ENCODE measurements at regions not wholly inside any gene's neighbourhood (a gene's known extent, or its start where the extent isn't known, plus 50 kb on each side); places are given as distances from the start of the nearest gene placed in this dataset.
"Not testable (repeated sequence)": the region's sequence is repeated elsewhere in the genome, so short reads cannot be mapped to it uniquely, and the experiment has no call there.

DNA sequence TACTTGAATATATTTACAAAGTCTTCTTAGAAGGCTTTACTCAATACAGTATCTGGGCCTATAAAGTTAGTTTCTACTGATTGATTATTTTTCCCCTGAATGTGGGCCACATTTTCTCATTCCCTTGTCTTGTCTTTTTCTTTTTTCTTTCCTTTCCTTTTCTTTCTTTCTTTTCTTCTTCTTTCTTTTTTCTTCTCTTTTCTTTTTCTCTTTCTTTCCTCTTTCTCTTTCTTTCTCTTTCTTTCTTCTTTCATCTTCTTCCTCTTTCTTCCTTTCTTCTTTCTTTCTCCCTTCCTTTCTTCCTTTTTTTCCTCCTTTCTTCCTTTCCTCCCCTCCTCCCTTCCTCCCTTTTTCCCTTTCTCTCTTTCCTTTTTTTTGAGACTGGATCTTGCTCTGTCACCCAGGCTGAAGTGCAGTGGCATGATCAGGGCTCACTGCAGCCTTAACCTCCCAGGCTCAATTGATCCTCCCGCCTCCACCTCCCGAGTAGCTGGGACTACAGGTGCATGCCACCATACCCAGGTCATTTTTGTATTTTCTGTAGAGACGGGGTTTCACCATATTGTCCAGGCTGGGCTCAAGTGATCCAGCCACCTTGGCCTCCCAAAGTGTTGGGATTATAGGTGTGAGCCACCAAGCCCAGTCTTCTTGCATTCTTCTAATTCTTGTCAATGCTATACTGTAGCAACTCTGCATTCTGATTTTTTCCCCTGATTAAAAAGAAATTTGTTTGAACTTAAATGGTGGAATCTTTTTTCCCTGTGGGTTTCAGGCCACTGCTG is 133.1 kb upstream of the FBXO11 start:
- intact Hi-C loops (cut with DNase I) = no loop called here
- ATAC-seq (no peak), DNase-seq (no peak)

DNA sequence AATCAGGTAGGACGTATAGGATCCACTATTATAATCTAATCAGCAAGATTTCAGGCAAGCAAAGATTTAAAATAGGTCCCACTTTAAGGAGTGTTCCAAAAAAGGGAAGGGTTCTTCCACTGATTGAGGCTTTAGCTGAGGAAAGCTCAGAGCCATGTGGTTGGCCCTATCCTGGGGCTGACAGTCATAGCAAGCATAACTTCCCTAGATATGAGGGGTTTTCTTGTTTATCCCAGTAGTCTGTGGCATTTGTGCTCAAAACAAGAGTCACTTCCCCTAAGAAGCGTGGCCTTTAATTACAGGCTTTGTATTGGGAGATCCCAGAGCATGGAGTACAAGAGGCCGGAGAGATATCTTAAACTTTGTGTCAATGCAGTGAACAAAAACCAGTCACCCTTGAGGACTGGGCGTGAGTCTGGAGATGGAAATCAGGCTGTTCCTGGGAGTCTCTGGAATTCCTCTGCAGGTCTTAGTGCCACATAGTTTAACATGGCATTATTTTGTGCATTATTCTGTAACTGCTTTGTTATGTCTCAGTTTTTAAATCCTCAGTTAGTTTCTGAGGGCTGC is 136.9 kb upstream of the FBXO11 start:
- DNase-seq (no peak), ATAC-seq (peak in 1 of 2 donors; percentile 34)
- intact Hi-C loops (cut with DNase I) = no loop called here

- intact Hi-C loops (cut with DNase I) = no loop called here
- DNase-seq (no peak), ATAC-seq (no peak)
Observed at GRCh38 chr2:48043746-48044145, 137.4 kb upstream of the FBXO11 start.

GRCh38 chr2:48045613-48046012 is 139.3 kb upstream of the FBXO11 start:
- DNase-seq (no peak), ATAC-seq (no peak)
- intact Hi-C loops (cut with DNase I) = no loop called here

DNA sequence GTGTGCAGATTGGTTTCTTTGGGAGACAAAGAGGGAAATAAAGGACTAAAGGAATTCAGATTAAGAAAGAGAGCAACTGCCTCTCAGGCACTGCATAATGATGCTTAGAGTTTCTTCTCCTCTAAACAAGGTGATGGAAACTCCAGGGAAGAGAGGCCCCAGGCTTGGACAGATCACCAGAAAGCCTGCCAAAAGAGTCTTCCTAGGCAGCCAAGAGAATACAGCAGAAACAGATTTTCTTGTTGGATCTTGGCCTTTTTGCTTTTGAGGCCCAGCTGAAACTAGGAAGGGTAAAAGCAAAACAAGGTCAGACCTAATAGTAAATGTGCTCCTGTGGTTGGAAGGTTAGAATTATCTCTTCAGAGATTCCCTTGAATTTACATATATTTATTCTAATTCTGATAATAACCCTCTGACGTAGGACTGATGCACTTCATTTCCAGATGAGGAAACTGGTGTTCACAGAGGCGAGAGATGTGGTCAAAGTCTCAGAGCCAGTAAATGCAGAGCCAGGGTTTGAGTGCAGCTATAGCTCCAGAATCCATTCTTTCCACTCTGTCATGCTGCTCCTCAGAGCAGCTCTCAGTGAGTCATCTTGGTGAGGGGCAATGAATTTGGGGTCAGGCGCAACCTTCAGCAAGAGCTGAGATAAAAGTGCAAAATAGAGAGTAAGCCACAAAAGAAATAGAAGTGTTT is 142.3 kb upstream of the FBXO11 start:
- intact Hi-C loops (cut with DNase I) = no loop called here
- no peak for ATAC-seq
- no peak for DNase-seq

- ATAC-seq (no peak), DNase-seq (no peak)
- intact Hi-C loops (cut with DNase I) = no loop called here
Observed at GRCh38 chr2:48049371-48049770, 143.1 kb upstream of the FBXO11 start.

- ATAC-seq (no peak), DNase-seq (no peak)
- intact Hi-C loops (cut with DNase I) = no loop called here
Observed at GRCh38 chr2:48050711-48051110, 144.4 kb upstream of the FBXO11 start.

GRCh38 chr2:48059975-48060374 is 153.7 kb upstream of the FBXO11 start:
- intact Hi-C loops (cut with DNase I) = no loop called here
- ATAC-seq (no peak), DNase-seq (no peak)

DNA sequence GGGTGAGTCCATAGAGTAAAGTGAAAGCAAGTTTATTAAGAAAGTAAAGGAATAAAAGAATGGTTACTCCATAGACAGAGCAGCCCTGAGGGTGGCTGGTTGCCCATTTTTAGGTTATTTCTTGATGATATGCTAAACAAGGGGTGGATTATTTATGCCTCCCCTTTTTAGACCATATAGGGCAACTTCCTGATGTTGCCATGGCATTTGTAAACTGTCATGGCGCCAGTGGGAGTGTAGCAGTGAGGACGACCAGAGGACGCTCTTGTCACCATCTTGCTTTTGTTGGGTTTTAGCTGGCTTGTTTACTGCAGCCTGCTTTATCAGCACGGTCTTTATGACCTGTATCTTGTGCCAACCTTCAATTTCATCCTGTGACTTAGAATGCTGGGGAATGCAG is 155.4 kb upstream of the FBXO11 start:
- intact Hi-C loops (cut with DNase I); DNase-seq: not testable (repeated sequence)

GRCh38 chr2:48065096-48065495 is 158.8 kb upstream of the FBXO11 start:
- intact Hi-C loops (cut with DNase I) = no loop called here
- DNase-seq (no peak), ATAC-seq (no peak)

More for the DNA sequence above, 155.4 kb upstream of the FBXO11 start:
- not testable (repeated sequence) for ATAC-seq

DNA sequence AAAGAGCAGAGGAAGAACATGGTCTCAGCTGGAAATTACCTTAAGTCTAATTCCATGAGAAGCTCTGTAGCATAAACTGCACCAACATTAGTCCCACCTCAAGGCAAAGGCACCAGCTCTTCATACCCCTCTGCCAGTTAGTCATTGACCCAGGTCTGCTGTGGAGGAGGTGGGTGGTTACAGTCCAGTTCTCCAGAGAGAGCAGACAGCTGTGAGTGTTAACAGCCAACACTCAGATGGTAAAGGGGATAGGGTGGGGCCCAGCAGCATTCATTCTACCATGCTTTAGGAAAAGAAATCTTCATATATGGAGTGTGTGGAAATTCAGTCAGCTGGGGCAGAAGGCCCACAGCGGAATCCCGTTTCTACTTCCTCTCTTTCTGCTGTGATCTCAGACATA is 159.7 kb upstream of the FBXO11 start:
- DNase-seq = no peak
- intact Hi-C loops (cut with DNase I) = no loop called here
- ATAC-seq = no peak

DNA sequence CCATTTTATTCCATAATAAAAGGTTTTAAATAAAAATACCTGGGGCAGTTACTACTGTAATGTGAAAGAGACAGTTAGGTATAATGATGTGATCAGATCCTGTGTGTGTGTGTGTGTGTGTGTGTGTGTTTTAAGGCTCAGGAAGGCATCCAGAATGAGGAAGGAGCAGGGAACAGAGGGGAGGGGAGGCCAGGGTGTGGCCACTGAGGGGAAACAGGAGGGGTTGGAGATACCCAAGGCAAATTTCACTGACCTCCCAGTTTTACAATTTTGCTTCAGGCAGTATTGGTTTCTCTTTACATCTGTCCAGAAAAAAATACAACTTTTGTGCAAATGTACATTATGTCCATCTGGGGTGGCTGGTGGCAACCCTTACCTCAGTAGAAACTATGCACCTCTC is 163.5 kb upstream of the FBXO11 start:
- no peak for DNase-seq
- no peak for ATAC-seq
- intact Hi-C loops (cut with DNase I) = no loop called here

GRCh38 chr2:48070415-48070814 is 164.1 kb upstream of the FBXO11 start:
- intact Hi-C loops (cut with DNase I) = no loop called here
- ATAC-seq = peak in 1 of 2 donors; percentile 27
- DNase-seq = no peak

- DNase-seq = no peak
- ATAC-seq = no peak
- intact Hi-C loops (cut with DNase I) = no loop called here
Observed at GRCh38 chr2:48072583-48072982, 166.3 kb upstream of the FBXO11 start.

GRCh38 chr2:48075631-48076030 is 169.3 kb upstream of the FBXO11 start:
- intact Hi-C loops (cut with DNase I) = no loop called here
- no peak for ATAC-seq
- DNase-seq = no peak

- intact Hi-C loops (cut with DNase I) = no loop called here
- ATAC-seq (peak; percentile 49 to 70), DNase-seq (no peak)
Observed at GRCh38 chr2:48080534-48081316, 174.4 kb upstream of the FBXO11 start.

DNA sequence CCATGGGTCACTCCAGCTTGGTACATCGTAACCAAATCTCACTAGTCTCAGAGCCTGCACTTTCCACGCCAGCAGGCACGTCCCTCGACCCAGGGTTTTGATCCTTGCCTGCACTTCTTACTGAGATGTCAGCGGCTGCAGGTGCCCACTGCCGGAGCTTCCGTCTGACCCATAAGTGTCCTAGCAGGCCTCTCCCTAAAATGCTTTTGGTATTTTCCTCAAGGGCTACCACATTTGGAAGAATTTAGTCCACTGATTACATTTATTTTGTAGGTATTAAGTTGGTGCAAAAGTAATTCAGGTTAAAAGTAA is 175.0 kb upstream of the FBXO11 start:
- DNase-seq (no peak), ATAC-seq (no peak)
- intact Hi-C loops (cut with DNase I) = no loop called here

DNA sequence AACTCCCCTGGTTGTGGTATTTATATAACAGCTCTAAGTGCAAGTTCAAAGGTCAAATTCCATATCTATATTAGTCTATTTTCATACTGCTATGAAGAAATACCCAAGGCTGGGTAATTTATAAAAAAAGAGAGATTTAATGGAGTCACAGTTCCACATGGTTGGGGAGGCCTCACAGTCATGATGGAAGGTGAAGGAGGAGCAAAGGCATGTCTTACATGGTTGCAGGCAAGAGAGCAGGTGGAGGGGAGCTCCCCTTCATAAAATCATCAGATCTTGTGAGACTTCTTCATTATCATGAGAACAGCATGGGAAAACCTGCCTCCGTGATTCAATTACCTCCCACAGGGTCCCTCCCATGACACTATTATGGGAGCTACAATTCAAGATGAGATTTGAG is 179.6 kb upstream of the FBXO11 start:
- intact Hi-C loops (cut with DNase I) = no loop called here
- DNase-seq = no peak
- no peak for ATAC-seq

GRCh38 chr2:48088994-48089393 is 182.7 kb upstream of the FBXO11 start:
- DNase-seq = no peak

GRCh38 chr2:48089644-48090043 is 183.3 kb upstream of the FBXO11 start:
- intact Hi-C loops (cut with DNase I) = no loop called here
- no peak for ATAC-seq
- DNase-seq = no peak

More at GRCh38 chr2:48088994-48089393, 182.7 kb upstream of the FBXO11 start:
- intact Hi-C loops (cut with DNase I) = no loop called here
- no peak for ATAC-seq
